Ishikawa (cell line): ENCODE measurements at regions not wholly inside any gene's neighbourhood (a gene's known extent, or its start where the extent isn't known, plus 50 kb on each side); places are given as distances from the start of the nearest gene placed in this dataset.

Source experiments
- CEBPB ChIP-seq: IDR thresholded peaks from 2 replicates; pipeline ENCODE4 v1.6.1; 2012
- CREB1 ChIP-seq: IDR thresholded peaks from 2 replicates; pipeline ENCODE4 v1.6.1; 2012; ENCODE audit warnings: low read depth
- EGR1 ChIP-seq: IDR thresholded peaks from 2 replicates; pipeline ENCODE4 v1.6.1; 2012
- EP300 ChIP-seq: IDR thresholded peaks from 2 replicates; pipeline ENCODE4 v1.6.1; 2012; ENCODE audit warnings: borderline replicate concordance
- FOXM1 ChIP-seq: IDR thresholded peaks from 2 replicates; pipeline ENCODE4 v1.6.1; 2012; ENCODE audit warnings: low read depth, borderline replicate concordance
- RAD21 ChIP-seq: IDR thresholded peaks from 2 replicates; pipeline ENCODE4 v1.6.1; 2012; ENCODE audit warnings: low read depth
- REST ChIP-seq: IDR thresholded peaks from 2 replicates; pipeline ENCODE4 v1.6.1; 2012; ENCODE audit warnings: low read depth, mild to moderate bottlenecking
- TAF1 ChIP-seq: IDR thresholded peaks from 2 replicates; pipeline ENCODE4 v1.6.1; 2012; ENCODE audit warnings: low read depth, mild to moderate bottlenecking
- TCF12 ChIP-seq: IDR thresholded peaks from 2 replicates; pipeline ENCODE4 v1.6.1; 2012; ENCODE audit warnings: low read depth
- TEAD4 ChIP-seq: IDR thresholded peaks from 2 replicates; pipeline ENCODE4 v1.6.1; 2012
- USF1 ChIP-seq: IDR thresholded peaks from 2 replicates; pipeline ENCODE4 v1.6.1; 2012
- YY1 ChIP-seq: IDR thresholded peaks from 2 replicates; pipeline ENCODE4 v1.6.1; 2012; ENCODE audit warnings: low read depth

GRCh38 chr3:5051772-5052171 lies 70.3 kb upstream of the ARL8B start:
- TF ChIP-seq EP300 = no peak
- no peak for TF ChIP-seq REST
- TF ChIP-seq CREB1 = no peak
- no peak for TF ChIP-seq YY1
- no peak for TF ChIP-seq EGR1
- TF ChIP-seq TEAD4 = no peak
- no peak for TF ChIP-seq TCF12
- no peak for TF ChIP-seq FOXM1
- TF ChIP-seq TAF1 = no peak
- TF ChIP-seq RAD21 = no peak
- TF ChIP-seq USF1 = no peak
- TF ChIP-seq CEBPB = no peak
